ENCODE measurements at regions not wholly inside any gene's neighbourhood (a gene's known extent, or its start where the extent isn't known, plus 50 kb on each side); places are given as distances from the start of the nearest gene placed in this dataset.

- ATAC-seq (no peak), DNase-seq (no peak)
- H3K27ac Mint-ChIP-seq = no peak overlapping the region
- H3K27me3 ChIP-seq (ENCODE audit: control insufficient read depth, insufficient read depth, low read length) = no peaks in the 10 kb centered on the region
- H3K4me3 ChIP-seq (ENCODE audit: low read length) = no peak overlapping the region
- H3K36me3 ChIP-seq (ENCODE audit: control insufficient read depth, insufficient read depth, low read length) = no peaks in the 10 kb centered on the region
- H3K36me3 Mint-ChIP-seq = peaks cover 9% of the 10 kb centered on the region
- H3K4me1 ChIP-seq (ENCODE audit: control insufficient read depth, insufficient read depth, low read length) = no peaks in the 10 kb centered on the region
- no peak for TF ChIP-seq CTCF (IDR thresholded peaks at IDR 0.05)
- peaks cover 6% of the 10 kb centered on the region for H3K9me3 ChIP-seq (ENCODE audit: control insufficient read depth, insufficient read depth, low read length)
- H3K4me3 Mint-ChIP-seq = no peak overlapping the region
- no peak overlapping the region for H3K27ac ChIP-seq (ENCODE audit: low read length)
- H3K9me3 Mint-ChIP-seq = peaks cover 10 to 11% of the 10 kb centered on the region in 2 donors
- no peaks in the 10 kb centered on the region for H3K4me1 Mint-ChIP-seq
- H3K27me3 Mint-ChIP-seq (ENCODE audit: low read depth in 2 of 2) = peaks cover 8 to 10% of the 10 kb centered on the region in 2 donors
- WGBS (ENCODE audit: insufficient coverage) = 71% methylated on average over 6 of the region's 6 CpGs
- intact Hi-C loops (cut with micrococcal nuclease) = no loop called here
Measured at GRCh38 chr2:234787114-234787513, 164.7 kb upstream of the SH3BP4 start.

- Mint-ChIP-seq H3K4me1 (no peaks in the 10 kb centered on the region), H3K4me3 (no peak overlapping the region), H3K36me3 (no peaks in the 10 kb centered on the region), H3K9me3 (no peaks in the 10 kb centered on the region), H3K27me3 (ENCODE audit: low read depth in 2 of 2) (peaks cover 13 to 15% of the 10 kb centered on the region in 2 donors), H3K27ac (no peak overlapping the region)
- Histone ChIP-seq H3K9me3 (ENCODE audit: control insufficient read depth, insufficient read depth, low read length) (no peaks in the 10 kb centered on the region), H3K4me3 (ENCODE audit: low read length) (no peak overlapping the region), H3K4me1 (ENCODE audit: control insufficient read depth, insufficient read depth, low read length) (no peaks in the 10 kb centered on the region), H3K27me3 (ENCODE audit: control insufficient read depth, insufficient read depth, low read length) (no peaks in the 10 kb centered on the region), H3K27ac (ENCODE audit: low read length) (no peak overlapping the region), H3K36me3 (ENCODE audit: control insufficient read depth, insufficient read depth, low read length) (no peaks in the 10 kb centered on the region)
- intact Hi-C loops (cut with micrococcal nuclease) = no loop called here
- DNase-seq = no peak
- TF ChIP-seq CTCF (IDR thresholded peaks at IDR 0.05) = no peak
- ATAC-seq = no peak
- WGBS (ENCODE audit: insufficient coverage) = 55% methylated on average over 3 of the region's 5 CpGs
Measured at GRCh38 chr2:234773764-234774409, 177.9 kb upstream of the SH3BP4 start.

- H3K36me3 ChIP-seq (ENCODE audit: control insufficient read depth, insufficient read depth, low read length) = no peaks in the 10 kb centered on the region
- intact Hi-C loops (cut with micrococcal nuclease) = no loop called here
- H3K4me1 Mint-ChIP-seq = no peaks in the 10 kb centered on the region
- H3K4me1 ChIP-seq (ENCODE audit: control insufficient read depth, insufficient read depth, low read length) = no peaks in the 10 kb centered on the region
- H3K27me3 Mint-ChIP-seq (ENCODE audit: low read depth in 2 of 2) = peaks cover 13 to 15% of the 10 kb centered on the region in 2 donors
- DNase-seq (no peak), ATAC-seq (no peak)
- H3K27ac ChIP-seq (ENCODE audit: low read length) = no peak overlapping the region
- TF ChIP-seq CTCF (IDR thresholded peaks at IDR 0.05) = no peak
- no peak overlapping the region for H3K4me3 Mint-ChIP-seq
- WGBS (ENCODE audit: insufficient coverage) = 89% methylated on average over 5 of the region's 5 CpGs
- no peaks in the 10 kb centered on the region for H3K9me3 Mint-ChIP-seq
- H3K27me3 ChIP-seq (ENCODE audit: control insufficient read depth, insufficient read depth, low read length) = no peaks in the 10 kb centered on the region
- no peak overlapping the region for H3K4me3 ChIP-seq (ENCODE audit: low read length)
- no peaks in the 10 kb centered on the region for H3K9me3 ChIP-seq (ENCODE audit: control insufficient read depth, insufficient read depth, low read length)
- no peaks in the 10 kb centered on the region for H3K36me3 Mint-ChIP-seq
- H3K27ac Mint-ChIP-seq = no peak overlapping the region
Measured at GRCh38 chr2:234773129-234773528, 178.7 kb upstream of the SH3BP4 start.

- Mint-ChIP-seq H3K36me3 (no peaks in the 10 kb centered on the region), H3K4me3 (no peak overlapping the region), H3K27me3 (ENCODE audit: low read depth in 2 of 2) (peaks cover 13 to 15% of the 10 kb centered on the region in 2 donors), H3K9me3 (no peaks in the 10 kb centered on the region), H3K27ac (no peak overlapping the region), H3K4me1 (no peaks in the 10 kb centered on the region)
- Histone ChIP-seq H3K9me3 (ENCODE audit: control insufficient read depth, insufficient read depth, low read length) (no peaks in the 10 kb centered on the region), H3K4me3 (ENCODE audit: low read length) (no peak overlapping the region), H3K4me1 (ENCODE audit: control insufficient read depth, insufficient read depth, low read length) (no peaks in the 10 kb centered on the region), H3K36me3 (ENCODE audit: control insufficient read depth, insufficient read depth, low read length) (no peaks in the 10 kb centered on the region), H3K27me3 (ENCODE audit: control insufficient read depth, insufficient read depth, low read length) (no peaks in the 10 kb centered on the region), H3K27ac (ENCODE audit: low read length) (no peak overlapping the region)
- DNase-seq (no peak), ATAC-seq (no peak)
- TF ChIP-seq CTCF (IDR thresholded peaks at IDR 0.05) = no peak
- 93% methylated on average over 8 of the region's 8 CpGs for whole genome bisulfite sequencing (ENCODE audit: insufficient coverage)
- intact Hi-C loops (cut with micrococcal nuclease) = no loop called here
Measured at GRCh38 chr2:234772733-234773060, 179.1 kb upstream of the SH3BP4 start.

Measured in natural killer cell (primary cell).